GM19452 (cell line): ENCODE measurements at regions not wholly inside any gene's neighbourhood (a gene's known extent, or its start where the extent isn't known, plus 50 kb on each side); places are given as distances from the start of the nearest gene placed in this dataset.

ENCODE experiments used
- ATAC-seq: cut with Tn5 transposase; IDR thresholded peaks from one replicate; pipeline ENCODE4 v1.9.1; 2021; ENCODE audit not compliant: unreplicated experiment

- no peak for ATAC-seq
These were observed 64.5 kb upstream of the STX18 start for GRCh38 chr4:4606321-4606720.

DNA sequence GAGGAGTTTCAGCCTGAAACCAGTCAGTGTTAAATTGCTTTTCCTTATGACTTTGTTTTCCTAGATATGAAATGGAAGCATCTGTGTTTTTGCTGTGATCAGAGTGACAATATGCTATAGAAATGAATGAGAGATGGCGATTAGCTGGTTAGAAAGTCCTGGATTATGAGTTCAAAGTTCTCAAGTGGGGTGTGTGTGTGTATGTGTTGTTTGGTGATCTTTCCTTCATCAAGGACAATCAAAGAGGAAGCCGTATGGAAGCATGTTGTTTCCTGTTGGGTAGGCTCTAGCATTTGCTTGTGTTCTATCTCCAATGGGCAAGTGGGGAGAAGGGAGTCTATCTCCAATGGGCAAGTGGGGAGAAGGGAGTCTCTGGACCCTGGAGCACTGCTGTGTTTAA lies 64.0 kb upstream of the STX18 start:
- no peak for ATAC-seq

GRCh38 chr4:4603592-4603991 lies 61.7 kb upstream of the STX18 start:
- ATAC-seq = no peak

GRCh38 chr4:4603067-4603466 lies 61.2 kb upstream of the STX18 start:
- no peak for ATAC-seq

- no peak for ATAC-seq
These were observed 60.6 kb upstream of the STX18 start for GRCh38 chr4:4602468-4602867.

DNA sequence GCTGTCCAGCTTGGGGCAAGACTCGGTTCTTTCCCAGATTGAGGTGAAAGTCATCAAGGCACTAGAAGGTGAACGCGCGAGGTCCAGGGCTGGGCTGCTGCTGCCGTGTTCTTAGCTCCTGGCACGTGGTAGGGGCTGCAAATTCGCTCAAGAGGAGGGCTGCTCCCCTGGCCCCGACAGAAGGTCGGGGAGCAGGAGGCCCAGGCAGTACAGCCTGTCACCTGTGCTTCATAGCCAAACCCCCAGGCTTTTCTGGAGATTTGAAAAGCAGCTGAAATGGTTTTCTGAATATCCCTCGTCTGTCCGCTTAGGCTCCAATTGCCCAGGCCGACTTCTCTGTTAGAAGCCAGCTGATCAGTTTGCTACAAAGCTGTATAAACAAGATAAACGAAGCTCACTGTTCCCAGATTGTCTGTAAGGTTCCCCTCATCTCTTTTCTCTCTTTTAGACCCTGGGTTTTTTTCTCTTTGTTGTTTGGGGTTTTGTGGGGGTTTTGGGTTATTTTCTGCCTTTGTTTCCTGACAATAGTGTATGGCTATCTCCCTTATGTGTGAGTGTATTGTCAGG lies 60.0 kb upstream of the STX18 start:
- no peak for ATAC-seq

- no peak for ATAC-seq
These were observed 57.8 kb upstream of the STX18 start for GRCh38 chr4:4599481-4600275.

DNA sequence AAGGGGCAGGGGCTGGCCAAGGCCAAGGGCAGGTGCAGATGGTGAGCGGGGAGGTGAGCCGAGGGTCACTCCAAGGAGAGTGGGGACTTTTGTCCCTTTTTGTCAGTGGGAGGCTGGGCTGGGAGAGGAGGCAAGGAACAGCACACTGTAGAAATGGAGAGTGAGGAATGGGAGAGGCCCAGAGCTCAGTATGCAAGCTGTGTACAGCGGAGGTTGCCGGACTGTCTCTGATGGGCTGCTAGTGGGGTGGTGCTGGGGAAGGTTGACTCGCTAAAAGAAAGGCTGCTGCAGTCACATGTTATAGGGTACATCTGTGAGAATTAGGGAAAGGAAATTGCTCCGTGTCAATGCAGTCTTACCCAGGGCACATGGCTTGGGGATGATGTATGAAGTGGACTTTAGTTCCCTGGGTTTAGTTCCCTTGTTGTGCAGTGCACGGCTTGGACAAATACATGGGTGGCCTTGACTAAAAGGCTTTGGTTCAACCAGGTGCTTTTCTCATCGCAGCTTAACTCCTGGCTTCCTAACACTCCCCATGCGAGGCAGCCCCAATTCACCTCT lies 57.1 kb upstream of the STX18 start:
- no peak for ATAC-seq

DNA sequence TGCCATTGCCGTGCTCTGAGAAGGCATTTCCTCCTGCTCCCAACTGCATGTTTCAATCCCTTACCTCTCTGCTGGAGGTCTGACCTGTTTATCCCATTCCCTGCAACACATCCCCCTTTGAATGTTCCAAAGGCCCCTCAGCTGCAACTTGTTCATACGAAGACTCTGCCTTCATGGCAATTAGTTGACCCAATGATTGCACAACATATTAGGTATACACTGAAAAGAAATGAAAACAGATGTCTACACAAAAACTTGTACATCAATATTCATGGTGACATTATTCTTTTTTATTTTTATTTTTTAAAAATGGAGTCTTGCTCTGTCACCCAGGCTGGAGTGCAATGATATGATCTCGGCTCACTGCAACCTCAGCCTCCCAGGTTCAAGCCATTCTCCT lies 54.9 kb upstream of the STX18 start:
- no peak for ATAC-seq

DNA sequence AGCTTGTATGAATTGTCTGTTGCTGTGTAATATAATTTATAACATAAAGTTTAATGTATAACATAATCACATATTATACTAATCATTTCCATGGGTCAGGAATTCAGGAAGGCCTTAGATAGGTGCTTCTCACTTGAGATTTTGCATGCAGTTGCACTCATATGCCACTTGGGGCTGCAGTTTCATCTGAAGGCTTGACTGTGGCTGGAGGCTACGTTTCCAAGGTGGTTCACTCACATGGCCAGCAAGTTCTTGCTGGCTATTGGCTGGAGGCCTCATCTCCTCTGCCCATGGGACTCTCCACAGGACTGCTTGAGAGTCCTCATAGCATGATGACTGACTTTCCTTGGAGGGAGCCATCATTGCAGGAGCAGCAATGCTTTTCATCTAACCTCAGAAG lies 53.4 kb upstream of the STX18 start:
- ATAC-seq = no peak

GRCh38 chr4:4594285-4594920 lies 52.6 kb upstream of the STX18 start:
- no peak for ATAC-seq

DNA sequence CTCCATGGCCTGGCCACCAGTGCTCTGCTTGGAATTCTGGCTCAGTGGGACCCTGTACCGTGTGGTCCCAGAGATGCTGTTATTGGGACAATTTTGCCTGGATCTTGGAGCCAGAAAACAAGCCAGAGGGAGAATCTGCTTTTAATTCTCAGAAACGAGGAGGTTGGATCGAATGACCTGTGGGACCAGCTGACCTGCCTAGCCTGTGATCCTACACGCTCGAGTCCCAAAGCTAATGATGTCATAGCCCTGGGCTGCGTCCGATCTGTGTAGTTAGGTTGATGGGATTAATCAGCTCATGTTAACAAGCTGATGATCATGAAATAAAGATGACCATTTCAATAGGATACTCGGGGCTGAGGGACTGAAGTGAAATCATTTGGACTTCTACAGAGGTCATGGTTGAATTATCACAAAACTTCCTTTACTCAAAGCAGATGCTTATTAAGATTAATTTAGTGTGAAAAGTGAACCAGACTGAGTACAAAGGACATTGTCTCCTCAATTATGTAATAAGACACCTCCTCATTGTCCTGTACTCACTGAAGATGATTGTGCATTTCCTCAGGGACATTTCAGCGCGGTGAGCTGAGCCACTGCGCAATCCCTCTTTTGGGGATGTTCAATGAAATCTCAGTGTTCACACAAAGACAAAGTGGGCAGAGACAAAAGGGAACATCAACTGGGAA lies 51.9 kb upstream of the STX18 start:
- no peak for ATAC-seq

DNA sequence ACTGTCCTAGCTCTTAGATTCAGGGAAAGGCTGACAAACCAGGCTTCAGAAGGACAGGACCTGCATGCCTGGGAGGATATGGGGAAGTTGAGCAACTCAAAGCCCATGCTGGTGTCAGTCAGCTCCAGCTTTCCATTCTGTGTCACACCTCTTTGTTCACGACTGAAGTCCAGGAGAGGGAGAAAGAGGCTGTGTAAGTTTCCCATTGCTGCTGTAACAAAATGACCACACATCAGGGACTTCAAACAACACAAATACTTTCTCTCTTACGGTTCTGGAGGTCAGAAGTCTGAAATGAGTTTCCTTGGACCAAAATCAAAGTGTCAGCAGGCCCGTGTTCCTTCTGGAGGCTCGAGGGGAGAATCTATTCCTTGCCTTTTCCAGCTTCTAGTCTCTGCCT lies 50.6 kb upstream of the STX18 start:
- no peak for ATAC-seq
